ENCODE measurements at regions not wholly inside any gene's neighbourhood (a gene's known extent, or its start where the extent isn't known, plus 50 kb on each side); places are given as distances from the start of the nearest gene placed in this dataset.

DNA sequence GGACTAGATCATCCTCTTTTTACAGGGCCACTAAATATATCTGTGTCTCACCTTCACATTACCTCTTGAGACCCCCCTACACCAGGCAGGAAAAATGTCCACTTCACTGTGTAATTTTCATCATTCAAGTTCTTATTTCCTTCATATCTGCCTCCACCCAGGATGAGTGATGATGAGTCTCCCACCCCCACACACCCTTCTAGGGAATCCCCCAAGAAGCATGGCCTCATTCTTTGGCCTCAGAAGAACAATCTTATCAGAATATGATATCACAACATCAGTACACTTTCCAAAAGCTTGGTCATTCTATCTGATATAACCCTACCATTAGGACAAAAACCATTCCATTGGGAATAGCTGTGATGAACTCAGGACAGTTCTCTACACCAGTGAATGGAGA lies 170.3 kb upstream of the DUSP10 start:
- Histone ChIP-seq H3K4me1 (ENCODE audit: control insufficient read depth in 1 of 2, insufficient read depth in 2 of 2, low read depth in 1 of 2, low read length in 1 of 2) (no peaks in the 10 kb centered on the region), H3K27ac (ENCODE audit: low read depth in 2 of 2, low read length in 1 of 2) (no peak overlapping the region), H4K20me1 (ENCODE audit: insufficient read depth) (no peaks in the 10 kb centered on the region), H3F3A (replicated peaks; ENCODE audit: insufficient read depth) (no peaks in the 10 kb centered on the region), H3K36me3 (replicated peaks in 1 of 2; ENCODE audit: control insufficient read depth in 1 of 2, insufficient read depth in 2 of 2, low read length in 1 of 2) (no peaks in the 10 kb centered on the region), H2AFZ (ENCODE audit: low read depth) (no peak overlapping the region), H3K4me3 (ENCODE audit: low read depth in 2 of 2, low read length in 1 of 2) (no peak overlapping the region), H3K27me3 (ENCODE audit: insufficient read depth) (no peaks in the 10 kb centered on the region; the same call in 1 of the 2 replicates), H3K9me2 (no peaks in the 10 kb centered on the region), H3K79me2 (ENCODE audit: insufficient read depth) (no peaks in the 10 kb centered on the region), H3K4me2 (no peak overlapping the region), H3K9ac (no peak overlapping the region), H3K9me3 (no peaks in the 10 kb centered on the region)
- POLR2A ChIA-PET: no interaction called here
- TF ChIP-seq RAD21 (IDR thresholded peaks at IDR 0.05; ENCODE audit: low read length) (no peak), FOSL2 (IDR thresholded peaks at IDR 0.05; ENCODE audit: borderline replicate concordance, low read depth) (no peak), NFIC (IDR thresholded peaks at IDR 0.05; ENCODE audit: borderline replicate concordance) (no peak), GATA2 (CRISPR knock-in tag; IDR thresholded peaks at IDR 0.05) (no peak), NRF1 (IDR thresholded peaks at IDR 0.05; ENCODE audit: low read depth, low read length) (no peak), GABPA (IDR thresholded peaks at IDR 0.05; ENCODE audit: low read depth) (no peak), ELF1 (IDR thresholded peaks at IDR 0.05) (no peak), FOXM1 (IDR thresholded peaks at IDR 0.05; ENCODE audit: low read depth) (no peak), POLR2AphosphoS5 (IDR thresholded peaks at IDR 0.05; ENCODE audit: low read depth, low read length) (no peak), EP300 (IDR thresholded peaks at IDR 0.05; ENCODE audit: borderline replicate concordance in 1 of 2, low read depth in 1 of 2, low read length in 1 of 2) (no peak), RCOR1 (IDR thresholded peaks at IDR 0.05; ENCODE audit: low read length) (no peak), JUND (IDR thresholded peaks at IDR 0.05) (no peak), MEF2A (IDR thresholded peaks at IDR 0.05; ENCODE audit: borderline replicate concordance, low read depth) (no peak), RFX5 (IDR thresholded peaks at IDR 0.05; ENCODE audit: low read length) (no peak)
- TF ChIP-seq, protein P1, sequence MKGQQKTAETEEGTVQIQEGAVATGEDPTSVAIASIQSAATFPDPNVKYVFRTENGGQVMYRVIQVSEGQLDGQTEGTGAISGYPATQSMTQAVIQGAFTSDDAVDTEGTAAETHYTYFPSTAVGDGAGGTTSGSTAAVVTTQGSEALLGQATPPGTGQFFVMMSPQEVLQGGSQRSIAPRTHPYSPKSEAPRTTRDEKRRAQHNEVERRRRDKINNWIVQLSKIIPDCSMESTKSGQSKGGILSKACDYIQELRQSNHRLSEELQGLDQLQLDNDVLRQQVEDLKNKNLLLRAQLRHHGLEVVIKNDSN (IDR thresholded peaks at IDR 0.05; ENCODE audit: borderline replicate concordance, low read depth): no peak
- TF ChIP-seq, protein P2, sequence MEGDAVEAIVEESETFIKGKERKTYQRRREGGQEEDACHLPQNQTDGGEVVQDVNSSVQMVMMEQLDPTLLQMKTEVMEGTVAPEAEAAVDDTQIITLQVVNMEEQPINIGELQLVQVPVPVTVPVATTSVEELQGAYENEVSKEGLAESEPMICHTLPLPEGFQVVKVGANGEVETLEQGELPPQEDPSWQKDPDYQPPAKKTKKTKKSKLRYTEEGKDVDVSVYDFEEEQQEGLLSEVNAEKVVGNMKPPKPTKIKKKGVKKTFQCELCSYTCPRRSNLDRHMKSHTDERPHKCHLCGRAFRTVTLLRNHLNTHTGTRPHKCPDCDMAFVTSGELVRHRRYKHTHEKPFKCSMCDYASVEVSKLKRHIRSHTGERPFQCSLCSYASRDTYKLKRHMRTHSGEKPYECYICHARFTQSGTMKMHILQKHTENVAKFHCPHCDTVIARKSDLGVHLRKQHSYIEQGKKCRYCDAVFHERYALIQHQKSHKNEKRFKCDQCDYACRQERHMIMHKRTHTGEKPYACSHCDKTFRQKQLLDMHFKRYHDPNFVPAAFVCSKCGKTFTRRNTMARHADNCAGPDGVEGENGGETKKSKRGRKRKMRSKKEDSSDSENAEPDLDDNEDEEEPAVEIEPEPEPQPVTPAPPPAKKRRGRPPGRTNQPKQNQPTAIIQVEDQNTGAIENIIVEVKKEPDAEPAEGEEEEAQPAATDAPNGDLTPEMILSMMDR (IDR thresholded peaks at IDR 0.05): no peak
- TF ChIP-seq, protein P3, sequence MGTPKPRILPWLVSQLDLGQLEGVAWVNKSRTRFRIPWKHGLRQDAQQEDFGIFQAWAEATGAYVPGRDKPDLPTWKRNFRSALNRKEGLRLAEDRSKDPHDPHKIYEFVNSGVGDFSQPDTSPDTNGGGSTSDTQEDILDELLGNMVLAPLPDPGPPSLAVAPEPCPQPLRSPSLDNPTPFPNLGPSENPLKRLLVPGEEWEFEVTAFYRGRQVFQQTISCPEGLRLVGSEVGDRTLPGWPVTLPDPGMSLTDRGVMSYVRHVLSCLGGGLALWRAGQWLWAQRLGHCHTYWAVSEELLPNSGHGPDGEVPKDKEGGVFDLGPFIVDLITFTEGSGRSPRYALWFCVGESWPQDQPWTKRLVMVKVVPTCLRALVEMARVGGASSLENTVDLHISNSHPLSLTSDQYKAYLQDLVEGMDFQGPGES (IDR thresholded peaks at IDR 0.05; ENCODE audit: low read depth, low read length): no peak
- TF ChIP-seq, protein P4, sequence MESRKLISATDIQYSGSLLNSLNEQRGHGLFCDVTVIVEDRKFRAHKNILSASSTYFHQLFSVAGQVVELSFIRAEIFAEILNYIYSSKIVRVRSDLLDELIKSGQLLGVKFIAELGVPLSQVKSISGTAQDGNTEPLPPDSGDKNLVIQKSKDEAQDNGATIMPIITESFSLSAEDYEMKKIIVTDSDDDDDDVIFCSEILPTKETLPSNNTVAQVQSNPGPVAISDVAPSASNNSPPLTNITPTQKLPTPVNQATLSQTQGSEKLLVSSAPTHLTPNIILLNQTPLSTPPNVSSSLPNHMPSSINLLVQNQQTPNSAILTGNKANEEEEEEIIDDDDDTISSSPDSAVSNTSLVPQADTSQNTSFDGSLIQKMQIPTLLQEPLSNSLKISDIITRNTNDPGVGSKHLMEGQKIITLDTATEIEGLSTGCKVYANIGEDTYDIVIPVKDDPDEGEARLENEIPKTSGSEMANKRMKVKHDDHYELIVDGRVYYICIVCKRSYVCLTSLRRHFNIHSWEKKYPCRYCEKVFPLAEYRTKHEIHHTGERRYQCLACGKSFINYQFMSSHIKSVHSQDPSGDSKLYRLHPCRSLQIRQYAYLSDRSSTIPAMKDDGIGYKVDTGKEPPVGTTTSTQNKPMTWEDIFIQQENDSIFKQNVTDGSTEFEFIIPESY (IDR thresholded peaks at IDR 0.05; ENCODE audit: borderline replicate concordance, low read depth): no peak
- TF ChIP-seq, protein P5, sequence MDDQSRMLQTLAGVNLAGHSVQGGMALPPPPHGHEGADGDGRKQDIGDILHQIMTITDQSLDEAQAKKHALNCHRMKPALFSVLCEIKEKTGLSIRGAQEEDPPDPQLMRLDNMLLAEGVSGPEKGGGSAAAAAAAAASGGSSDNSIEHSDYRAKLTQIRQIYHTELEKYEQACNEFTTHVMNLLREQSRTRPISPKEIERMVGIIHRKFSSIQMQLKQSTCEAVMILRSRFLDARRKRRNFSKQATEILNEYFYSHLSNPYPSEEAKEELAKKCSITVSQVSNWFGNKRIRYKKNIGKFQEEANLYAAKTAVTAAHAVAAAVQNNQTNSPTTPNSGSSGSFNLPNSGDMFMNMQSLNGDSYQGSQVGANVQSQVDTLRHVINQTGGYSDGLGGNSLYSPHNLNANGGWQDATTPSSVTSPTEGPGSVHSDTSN (IDR thresholded peaks at IDR 0.05): no peak
- TF ChIP-seq, protein P6, sequence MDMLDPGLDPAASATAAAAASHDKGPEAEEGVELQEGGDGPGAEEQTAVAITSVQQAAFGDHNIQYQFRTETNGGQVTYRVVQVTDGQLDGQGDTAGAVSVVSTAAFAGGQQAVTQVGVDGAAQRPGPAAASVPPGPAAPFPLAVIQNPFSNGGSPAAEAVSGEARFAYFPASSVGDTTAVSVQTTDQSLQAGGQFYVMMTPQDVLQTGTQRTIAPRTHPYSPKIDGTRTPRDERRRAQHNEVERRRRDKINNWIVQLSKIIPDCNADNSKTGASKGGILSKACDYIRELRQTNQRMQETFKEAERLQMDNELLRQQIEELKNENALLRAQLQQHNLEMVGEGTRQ (IDR thresholded peaks at IDR 0.05; ENCODE audit: borderline replicate concordance, low read depth, low read length): no peak
- CTCF ChIA-PET: no interaction called here
- no peak for DNase-seq
